ENCODE measurements at regions not wholly inside any gene's neighbourhood (a gene's known extent, or its start where the extent isn't known, plus 50 kb on each side); places are given as distances from the start of the nearest gene placed in this dataset.

DNA sequence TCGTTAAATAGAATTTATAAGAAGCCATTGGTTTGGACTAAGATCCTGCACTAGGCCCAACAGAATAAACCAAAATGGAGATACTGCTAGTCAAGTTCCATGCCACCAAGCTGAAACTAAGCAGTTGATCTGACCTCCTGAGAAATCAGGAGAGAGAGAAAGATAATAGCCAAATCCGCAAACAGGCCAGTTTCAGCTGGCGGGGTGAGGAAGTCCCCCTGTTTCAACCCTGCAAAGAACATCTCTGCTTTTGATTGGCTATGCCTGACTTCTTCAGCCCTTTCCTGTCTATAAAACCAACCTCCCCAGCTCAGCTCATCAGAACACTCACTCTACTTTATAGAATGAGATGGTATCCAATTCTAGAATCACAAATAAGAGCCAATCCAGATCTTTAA, 543.3 kb upstream of the ID2 start:
- TF ChIP-seq FOXP2 (optimal IDR thresholded peaks at IDR 0.05; ENCODE audit: borderline replicate concordance, extremely low read depth, extremely low read length, insufficient read depth): no peak
- no peak for TF ChIP-seq POLR2AphosphoS5 (IDR thresholded peaks at IDR 0.05; ENCODE audit: low read depth, low read length)
- TF ChIP-seq SIN3A (IDR thresholded peaks at IDR 0.05; ENCODE audit: borderline replicate concordance, insufficient read depth, low read length): no peak
- no peak for TF ChIP-seq REST (IDR thresholded peaks at IDR 0.05; ENCODE audit: insufficient read depth in 1 of 2, low read depth in 2 of 2, low read length in 2 of 2)
- TF ChIP-seq TAF1 (IDR thresholded peaks at IDR 0.05; ENCODE audit: borderline replicate concordance, insufficient read depth, low read length): no peak

- TF ChIP-seq FOXP2 (optimal IDR thresholded peaks at IDR 0.05; ENCODE audit: borderline replicate concordance, extremely low read depth, extremely low read length, insufficient read depth): no peak
- TF ChIP-seq REST (IDR thresholded peaks at IDR 0.05; ENCODE audit: insufficient read depth in 1 of 2, low read depth in 2 of 2, low read length in 2 of 2): no peak
- no peak for TF ChIP-seq TAF1 (IDR thresholded peaks at IDR 0.05; ENCODE audit: borderline replicate concordance, insufficient read depth, low read length)
- TF ChIP-seq POLR2AphosphoS5 (IDR thresholded peaks at IDR 0.05; ENCODE audit: low read depth, low read length): no peak
- TF ChIP-seq SIN3A (IDR thresholded peaks at IDR 0.05; ENCODE audit: borderline replicate concordance, insufficient read depth, low read length): no peak
These were observed 542.8 kb upstream of the ID2 start for GRCh38 chr2:8138923-8139667.

- TF ChIP-seq POLR2AphosphoS5 (IDR thresholded peaks at IDR 0.05; ENCODE audit: low read depth, low read length) (no peak), FOXP2 (optimal IDR thresholded peaks at IDR 0.05; ENCODE audit: borderline replicate concordance, extremely low read depth, extremely low read length, insufficient read depth) (no peak), SIN3A (IDR thresholded peaks at IDR 0.05; ENCODE audit: borderline replicate concordance, insufficient read depth, low read length) (no peak), REST (IDR thresholded peaks at IDR 0.05; ENCODE audit: insufficient read depth in 1 of 2, low read depth in 2 of 2, low read length in 2 of 2) (no peak), TAF1 (IDR thresholded peaks at IDR 0.05; ENCODE audit: borderline replicate concordance, insufficient read depth, low read length) (no peak)
These were observed 542.1 kb upstream of the ID2 start for GRCh38 chr2:8139668-8140200.

DNA sequence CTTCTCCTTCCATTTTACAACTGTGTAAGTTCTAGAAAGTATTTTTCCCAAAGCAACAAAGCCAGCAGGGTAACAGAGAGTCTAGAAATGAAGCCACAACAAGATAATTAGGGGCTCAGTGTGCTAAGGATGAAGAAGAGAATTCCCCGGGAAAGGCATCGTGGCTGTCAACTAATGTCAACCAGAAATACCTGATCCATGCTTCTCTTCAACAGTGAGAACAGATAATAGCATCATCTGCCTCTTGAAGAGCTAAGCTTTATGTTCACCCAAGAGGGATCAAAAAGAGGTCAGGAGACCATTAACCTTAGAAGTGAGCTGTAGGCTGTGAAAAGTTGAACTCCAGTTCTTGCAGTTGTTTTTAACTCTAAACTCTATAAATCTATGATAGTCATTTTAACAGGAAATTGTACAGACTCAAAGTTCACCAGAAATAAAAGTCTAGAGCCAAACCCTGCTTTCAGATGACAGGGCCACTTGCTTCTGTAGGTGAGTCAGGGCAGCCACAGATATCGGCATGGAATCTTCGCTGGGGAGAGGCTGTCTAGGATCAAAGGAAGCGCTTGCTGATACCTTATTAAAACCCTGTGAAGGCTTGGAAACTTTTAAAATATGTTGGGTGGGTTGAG, 540.7 kb upstream of the ID2 start:
- TF ChIP-seq REST (IDR thresholded peaks at IDR 0.05; ENCODE audit: insufficient read depth in 1 of 2, low read depth in 2 of 2, low read length in 2 of 2) (no peak), TAF1 (IDR thresholded peaks at IDR 0.05; ENCODE audit: borderline replicate concordance, insufficient read depth, low read length) (no peak), FOXP2 (optimal IDR thresholded peaks at IDR 0.05; ENCODE audit: borderline replicate concordance, extremely low read depth, extremely low read length, insufficient read depth) (no peak), POLR2AphosphoS5 (IDR thresholded peaks at IDR 0.05; ENCODE audit: low read depth, low read length) (no peak), SIN3A (IDR thresholded peaks at IDR 0.05; ENCODE audit: borderline replicate concordance, insufficient read depth, low read length) (no peak)
